ENCODE measurements at regions not wholly inside any gene's neighbourhood (a gene's known extent, or its start where the extent isn't known, plus 50 kb on each side); places are given as distances from the start of the nearest gene placed in this dataset.
"Not testable (repeated sequence)": the region's sequence is repeated elsewhere in the genome, so short reads cannot be mapped to it uniquely, and the experiment has no call there.

GRCh38 chr2:155905657-155906056 is 426.9 kb downstream of the NR4A2 start:
- DNase-seq (no peak), ATAC-seq (ENCODE audit: low FRiP score in 2 of 2) (no peak)
- Histone ChIP-seq H3K4me3 (no peak overlapping the region), H3K27me3 (no peaks in the 10 kb centered on the region), H3K36me3 (no peaks in the 10 kb centered on the region), H3K4me1 (no peaks in the 10 kb centered on the region), H3K9me3 (no peaks in the 10 kb centered on the region), H3K27ac (no peak overlapping the region)
- TF ChIP-seq POLR2AphosphoS5 (IDR thresholded peaks at IDR 0.05), result no peak
- no peak for TF ChIP-seq EP300 (IDR thresholded peaks at IDR 0.05)
- no peak for TF ChIP-seq POLR2A (IDR thresholded peaks at IDR 0.05)
- TF ChIP-seq CTCF (IDR thresholded peaks at IDR 0.05), result no peak
- 29 to 30% methylated on average over 1 of the region's 1 CpG for WGBS, 2 donors

DNA sequence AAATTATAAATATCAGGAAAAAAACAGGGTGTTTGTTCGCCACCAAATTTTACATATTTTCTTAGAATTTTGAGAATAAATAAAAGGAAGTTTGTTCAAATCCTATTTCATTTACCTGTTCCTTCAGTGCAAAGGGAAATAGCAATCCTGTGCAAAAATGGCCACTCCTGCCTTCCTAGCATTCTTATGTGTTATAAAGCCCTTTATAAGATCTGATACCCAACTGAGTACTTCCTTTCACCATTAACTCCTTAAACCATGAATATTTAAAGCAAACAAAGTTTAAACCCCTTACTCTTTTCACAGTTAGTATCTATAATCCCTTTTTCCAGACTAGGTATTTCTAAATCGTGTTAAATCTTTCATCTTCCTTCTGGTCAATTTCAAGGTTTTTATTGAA is 427.8 kb downstream of the NR4A2 start:
- Histone ChIP-seq H3K36me3 (no peaks in the 10 kb centered on the region), H3K27ac (no peak overlapping the region), H3K4me1 (no peaks in the 10 kb centered on the region), H3K27me3 (no peaks in the 10 kb centered on the region), H3K4me3 (no peak overlapping the region), H3K9me3 (no peaks in the 10 kb centered on the region)
- TF ChIP-seq POLR2A (IDR thresholded peaks at IDR 0.05) (no peak), CTCF (IDR thresholded peaks at IDR 0.05) (no peak), EP300 (IDR thresholded peaks at IDR 0.05) (no peak), POLR2AphosphoS5 (IDR thresholded peaks at IDR 0.05) (no peak)
- ATAC-seq (ENCODE audit: low FRiP score in 2 of 2), result no peak
- DNase-seq, result no peak
- 68 to 77% methylated on average over 2 of the region's 2 CpGs for WGBS, 2 donors

DNA sequence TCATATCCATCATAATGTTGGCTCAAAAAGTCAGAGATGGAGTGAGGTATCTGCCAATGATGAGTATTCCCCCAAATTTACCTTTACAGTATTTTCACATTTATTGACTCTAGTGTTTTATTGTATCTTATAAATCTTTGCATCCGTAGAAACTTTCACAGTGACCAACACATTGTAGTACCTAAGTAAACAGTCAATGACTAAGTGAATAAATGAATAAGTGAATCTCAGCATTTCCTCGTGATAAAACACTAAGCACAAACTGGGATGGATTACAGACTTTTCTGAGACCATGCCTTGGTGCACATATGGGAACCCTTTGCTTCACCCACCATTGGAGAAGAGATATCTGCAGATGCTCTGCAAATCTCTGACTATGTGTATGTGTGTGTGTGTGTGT is 429.9 kb downstream of the NR4A2 start:
- Histone ChIP-seq H3K4me3 (no peak overlapping the region), H3K27ac (no peak overlapping the region), H3K9me3 (no peaks in the 10 kb centered on the region), H3K27me3 (no peaks in the 10 kb centered on the region), H3K4me1 (no peaks in the 10 kb centered on the region), H3K36me3 (no peaks in the 10 kb centered on the region)
- DNase-seq (no peak), ATAC-seq (ENCODE audit: low FRiP score in 2 of 2) (no peak)
- 56 to 59% methylated on average over 2 of the region's 2 CpGs for WGBS, 2 donors
- no peak for TF ChIP-seq CTCF (IDR thresholded peaks at IDR 0.05)
- no peak for TF ChIP-seq POLR2AphosphoS5 (IDR thresholded peaks at IDR 0.05)
- TF ChIP-seq POLR2A (IDR thresholded peaks at IDR 0.05), result no peak
- no peak for TF ChIP-seq EP300 (IDR thresholded peaks at IDR 0.05)

- H3K4me3 ChIP-seq, result no peak overlapping the region
- H3K27me3 ChIP-seq, result no peaks in the 10 kb centered on the region
- TF ChIP-seq CTCF (IDR thresholded peaks at IDR 0.05), result no peak
- TF ChIP-seq POLR2AphosphoS5 (IDR thresholded peaks at IDR 0.05), result no peak
- no peak for TF ChIP-seq EP300 (IDR thresholded peaks at IDR 0.05)
- TF ChIP-seq POLR2A (IDR thresholded peaks at IDR 0.05), result no peak
- H3K27ac ChIP-seq, result no peak overlapping the region
- ATAC-seq (ENCODE audit: low FRiP score in 2 of 2) (no peak), DNase-seq (no peak)
- no peaks in the 10 kb centered on the region for H3K4me1 ChIP-seq
- no peaks in the 10 kb centered on the region for H3K36me3 ChIP-seq
- H3K9me3 ChIP-seq, result peaks cover 0 to 5% (median 0%) of the 10 kb centered on the region in 4 donors
- 40 to 48% methylated on average over 1 of the region's 1 CpG for WGBS, 2 donors
These were observed 437.5 kb downstream of the NR4A2 start for GRCh38 chr2:155895016-155895415.

DNA sequence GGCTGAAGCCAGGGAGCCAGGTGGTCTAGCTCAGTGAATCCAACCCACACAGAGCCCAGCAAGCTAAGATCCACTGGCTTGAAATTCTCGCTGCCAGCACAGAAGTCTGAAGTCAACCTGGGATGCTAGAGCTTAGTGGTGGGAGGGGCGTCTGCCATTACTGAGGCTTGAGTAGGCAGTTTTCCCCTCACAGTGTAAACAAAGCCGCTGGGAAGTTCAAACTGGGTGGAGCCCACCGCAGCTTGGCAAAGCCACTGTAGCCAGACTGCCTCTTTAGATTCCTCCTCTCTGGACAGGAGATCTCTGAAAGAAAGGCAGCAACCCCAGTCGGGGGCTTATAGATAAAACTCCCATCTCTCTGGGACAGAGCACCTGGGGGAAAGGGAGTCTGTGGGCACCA is 452.1 kb downstream of the NR4A2 start:
- not testable (repeated sequence) for H3K4me1 ChIP-seq; H3K4me3 ChIP-seq; H3K27ac ChIP-seq; ATAC-seq (ENCODE audit: low FRiP score in 2 of 2); DNase-seq; H3K9me3 ChIP-seq; H3K36me3 ChIP-seq; H3K27me3 ChIP-seq
- WGBS, 2 donors, result 39 to 58% methylated on average over 4 to 5 of the region's 5 CpGs

- H3K36me3 ChIP-seq; H3K27me3 ChIP-seq; DNase-seq; ATAC-seq (ENCODE audit: low FRiP score in 2 of 2); H3K4me1 ChIP-seq; H3K27ac ChIP-seq; H3K4me3 ChIP-seq: not testable (repeated sequence)
- WGBS, 2 donors, result 80 to 83% methylated on average over 5 of the region's 5 CpGs
- H3K9me3 ChIP-seq, result peaks cover 0 to 12% (median 1%) of the 10 kb centered on the region in 4 donors
These were observed 452.6 kb downstream of the NR4A2 start for GRCh38 chr2:155879900-155880299.
